Anterior cingulate cortex (tissue), 58 donors: ENCODE measurements at regions not wholly inside any gene's neighbourhood (a gene's known extent, or its start where the extent isn't known, plus 50 kb on each side); places are given as distances from the start of the nearest gene placed in this dataset.

ENCODE experiments used
- DNase-seq, 58 donors: peaks; one replicate each; lab custom pipeline; 2025; lab: John Stamatoyannopoulos, UW

GRCh38 chr10:53749439-53749838 is 976.9 kb upstream of the MBL2 start:
- DNase-seq, result no peak

DNA sequence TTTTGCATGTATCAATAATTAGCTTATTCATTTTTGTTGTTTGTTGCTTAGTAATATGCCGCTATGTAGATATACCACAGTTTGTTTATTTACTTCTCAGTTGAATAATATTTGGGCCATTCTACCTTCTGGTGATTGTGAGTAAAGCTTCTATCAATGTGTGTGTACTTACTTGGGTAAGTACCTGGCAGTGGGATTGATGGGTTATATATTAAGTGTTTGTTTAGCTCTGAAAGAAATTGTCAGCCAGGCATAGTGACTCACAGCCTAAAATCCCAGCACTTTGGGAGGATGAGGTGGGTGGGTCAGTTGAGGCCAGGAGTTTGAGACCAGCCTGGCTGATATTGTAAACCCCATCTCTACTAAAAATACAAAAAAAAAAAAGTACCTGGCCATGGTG is 975.7 kb upstream of the MBL2 start:
- no peak for DNase-seq

- no peak for DNase-seq
Measured at GRCh38 chr10:53744746-53745145, 972.2 kb upstream of the MBL2 start.

GRCh38 chr10:53744176-53744575 is 971.6 kb upstream of the MBL2 start:
- no peak for DNase-seq

DNA sequence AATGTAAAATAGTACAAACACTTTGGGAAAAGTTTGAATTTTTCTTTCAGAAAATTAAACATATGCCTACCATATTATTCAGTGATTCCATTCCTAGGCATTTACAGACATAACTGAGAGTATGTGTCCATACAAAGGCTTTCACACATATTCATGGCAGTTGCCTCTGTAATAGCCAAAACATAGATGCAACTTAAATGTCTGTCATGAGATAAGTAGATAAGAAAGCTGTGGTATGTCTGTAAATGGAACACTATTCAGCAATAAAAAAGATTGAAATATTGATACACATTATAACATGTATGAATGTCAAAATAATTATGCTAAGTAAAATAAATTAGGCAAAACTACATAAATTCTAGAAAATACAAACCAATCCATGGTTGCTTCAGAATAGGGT is 964.5 kb upstream of the MBL2 start:
- DNase-seq, result no peak

DNA sequence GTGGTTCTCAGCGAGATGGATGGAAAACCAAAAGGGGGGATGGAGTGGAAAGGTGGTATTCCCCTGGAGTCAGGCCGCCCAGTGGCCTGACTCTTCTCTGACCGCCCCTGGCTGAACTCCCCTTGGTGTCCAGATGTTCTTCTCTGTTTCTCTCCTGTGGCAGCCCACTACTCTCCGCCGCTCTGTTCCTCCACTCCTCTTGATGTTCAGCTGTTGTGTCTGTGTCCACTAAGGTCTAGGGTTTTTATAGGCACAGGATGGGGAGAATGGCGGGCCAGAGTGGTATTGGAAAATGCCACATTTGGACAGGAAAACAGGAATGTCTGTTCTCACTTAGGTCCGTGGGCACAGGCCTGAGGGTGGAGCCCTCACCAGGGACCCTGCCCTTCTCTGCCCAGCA is 954.3 kb upstream of the MBL2 start:
- DNase-seq, result no peak

DNA sequence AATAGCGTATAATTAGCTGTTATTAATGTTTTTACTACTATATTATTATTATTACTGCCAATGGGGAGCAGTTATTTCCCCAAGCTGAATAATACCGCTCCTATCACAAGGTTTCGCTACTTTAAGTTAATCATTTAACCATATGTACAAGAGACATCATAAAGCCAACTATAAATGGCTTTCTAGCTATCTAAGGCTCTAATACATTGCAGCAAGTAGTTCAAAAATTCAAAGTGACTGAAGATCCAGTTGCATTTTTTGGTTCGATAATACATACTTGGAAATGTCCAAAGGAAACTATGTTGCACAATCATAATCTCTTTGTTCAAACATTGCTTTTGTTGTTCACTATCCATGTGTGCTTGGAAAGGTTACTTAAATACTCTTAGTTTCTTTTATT is 952.0 kb upstream of the MBL2 start:
- no peak for DNase-seq

DNA sequence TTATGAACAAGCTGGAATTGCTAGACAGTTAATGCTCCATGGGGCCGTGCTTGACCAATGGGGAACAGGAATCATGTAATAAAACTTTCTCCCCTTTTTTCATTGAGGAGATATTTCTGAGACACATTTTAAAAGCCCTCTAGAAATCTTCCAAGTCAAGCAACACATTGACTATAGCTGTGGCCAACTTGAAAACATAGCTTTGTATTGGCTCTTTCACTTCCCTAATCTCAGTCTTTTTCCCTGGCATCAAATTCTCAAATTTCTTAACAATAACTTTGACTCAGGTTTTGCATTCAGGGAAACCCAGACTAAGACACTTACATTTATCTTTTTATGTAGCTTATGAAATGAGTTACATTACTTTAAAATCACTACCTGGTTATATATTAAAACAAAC is 947.1 kb upstream of the MBL2 start:
- DNase-seq, result no peak

DNA sequence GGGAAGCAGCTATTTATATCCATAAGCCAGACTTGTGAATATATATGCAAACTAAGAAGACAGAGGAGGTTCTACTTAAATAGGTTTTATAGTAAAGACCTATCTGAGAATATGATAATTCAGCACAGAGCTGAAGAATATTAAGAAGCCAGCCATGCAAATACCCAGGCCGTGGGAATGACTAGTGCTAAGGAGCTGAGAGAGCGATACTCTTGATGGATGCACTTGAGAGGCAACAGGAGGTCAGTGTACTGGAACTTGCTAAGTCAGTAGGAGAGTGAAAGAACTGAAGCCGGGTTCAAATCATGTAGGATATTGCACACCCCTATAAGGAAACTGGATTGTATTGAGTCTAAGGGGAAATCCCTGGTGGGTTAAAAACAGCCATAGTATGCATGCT is 943.6 kb upstream of the MBL2 start:
- no peak for DNase-seq

GRCh38 chr10:53713431-53713830 is 940.8 kb upstream of the MBL2 start:
- DNase-seq, result no peak

GRCh38 chr10:53702489-53702888 is 929.9 kb upstream of the MBL2 start:
- DNase-seq, result no peak

DNA sequence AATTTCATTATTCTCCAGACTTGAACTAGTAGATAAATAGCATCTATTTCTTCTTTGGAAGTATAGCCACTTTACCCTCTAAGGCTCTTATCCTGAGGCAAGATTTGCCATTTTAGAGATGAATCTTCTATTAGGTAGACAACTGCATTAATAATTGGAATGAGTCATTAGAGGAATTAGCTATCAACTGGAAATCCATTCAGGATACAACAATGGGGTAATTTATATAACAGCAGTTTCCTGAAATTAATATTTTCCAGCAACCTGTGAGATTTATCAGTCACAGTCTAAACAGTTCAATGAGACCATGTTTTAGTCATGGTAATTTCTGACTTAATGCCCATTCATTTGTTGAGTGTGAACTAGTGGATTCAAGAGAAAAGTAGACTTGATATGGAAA is 928.6 kb upstream of the MBL2 start:
- DNase-seq, result no peak

DNA sequence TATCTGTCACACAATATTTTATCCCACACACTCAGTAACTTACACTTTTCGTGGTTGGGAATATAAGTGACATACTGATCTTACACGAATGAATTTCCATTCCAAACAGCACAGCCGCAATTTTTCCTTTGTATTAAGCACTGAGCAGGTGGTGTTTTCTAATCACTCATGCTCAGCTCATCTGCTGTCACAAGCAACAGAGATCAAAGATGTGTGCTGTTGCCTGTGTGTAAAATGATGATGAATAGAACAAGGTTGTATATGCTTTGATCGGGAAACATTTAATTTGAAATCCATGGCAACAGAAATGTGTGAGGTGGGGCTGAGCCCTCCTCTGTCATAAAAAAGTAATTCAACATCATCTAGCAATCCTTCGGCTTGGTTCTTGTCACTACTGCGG is 927.7 kb upstream of the MBL2 start:
- DNase-seq, result no peak

GRCh38 chr10:53699684-53700083 is 927.1 kb upstream of the MBL2 start:
- DNase-seq, result no peak

DNA sequence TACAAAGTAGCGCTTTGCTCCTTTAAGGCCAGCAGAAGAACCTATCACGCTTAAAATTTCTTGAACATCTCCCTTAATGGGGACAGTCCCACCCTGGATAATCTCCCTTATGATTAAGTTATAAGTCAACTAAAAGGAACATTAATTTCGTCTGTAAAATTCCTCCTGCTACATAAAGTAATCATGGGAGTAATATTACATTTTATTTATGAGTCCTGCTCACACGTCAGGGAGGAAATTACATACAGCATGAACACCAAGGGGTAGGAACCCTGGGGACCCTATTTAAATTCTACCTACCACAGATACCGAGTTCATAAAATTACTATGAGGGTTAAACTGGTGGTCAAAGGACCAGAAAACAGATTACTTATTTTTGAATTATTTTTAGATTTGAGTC is 926.6 kb upstream of the MBL2 start:
- DNase-seq, result no peak

DNA sequence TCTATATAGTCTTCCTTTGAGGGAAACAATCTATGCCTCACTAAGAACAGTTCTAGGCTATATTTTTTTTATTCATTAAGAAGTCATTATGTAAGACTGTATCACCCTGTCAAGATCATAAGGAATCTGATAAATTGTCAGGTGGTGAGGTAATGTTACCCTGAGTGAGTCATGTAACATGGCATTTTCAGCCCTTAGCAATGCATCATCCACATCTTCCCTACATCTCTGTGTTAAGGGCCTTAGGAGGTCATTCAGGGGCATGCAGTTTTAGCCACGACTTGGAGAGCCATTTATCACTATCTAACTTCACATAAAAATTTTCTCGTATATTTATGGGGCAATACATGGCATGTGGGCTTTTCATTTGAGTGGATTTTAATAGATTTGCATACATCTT is 924.5 kb upstream of the MBL2 start:
- no peak for DNase-seq

DNA sequence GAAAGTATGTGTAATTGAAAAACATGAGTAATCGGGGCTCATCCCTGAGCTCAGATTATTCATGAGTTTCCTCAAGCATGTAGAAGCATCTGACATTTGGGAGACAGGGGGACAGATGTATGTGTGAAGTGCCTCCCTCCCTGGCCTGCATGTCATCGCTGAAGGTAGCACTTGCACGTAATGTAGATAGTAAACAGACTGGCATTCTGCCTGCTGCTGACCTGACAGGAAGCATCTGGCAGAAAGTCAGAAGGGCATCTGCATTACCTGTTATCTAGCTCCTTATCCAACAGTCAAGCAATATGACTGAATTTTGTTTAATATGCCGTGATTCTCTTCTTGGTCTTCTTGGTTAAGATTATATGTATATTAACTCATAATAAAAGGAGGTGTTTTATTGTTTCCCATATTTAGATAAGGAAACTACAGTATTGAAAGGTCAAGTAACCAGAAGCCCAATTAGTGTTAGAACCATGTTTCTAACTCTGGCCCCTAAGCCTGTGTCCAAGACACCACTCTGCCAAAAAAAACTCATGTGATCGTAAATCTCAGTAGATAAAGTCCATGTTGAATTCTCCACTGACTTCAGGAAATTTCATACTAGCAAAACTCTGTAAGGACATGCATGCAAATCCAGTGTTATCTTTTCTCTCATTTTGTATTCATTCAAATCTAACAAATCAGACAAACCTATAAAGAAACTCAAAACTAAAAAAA is 918.1 kb upstream of the MBL2 start:
- no peak for DNase-seq

GRCh38 chr10:53687800-53688199 is 915.2 kb upstream of the MBL2 start:
- no peak for DNase-seq

GRCh38 chr10:53682885-53683284 is 910.3 kb upstream of the MBL2 start:
- no peak for DNase-seq

- DNase-seq, result no peak
Measured at GRCh38 chr10:53682458-53682857, 909.9 kb upstream of the MBL2 start.

- DNase-seq, result no peak
Measured at GRCh38 chr10:53679666-53680065, 907.1 kb upstream of the MBL2 start.

DNA sequence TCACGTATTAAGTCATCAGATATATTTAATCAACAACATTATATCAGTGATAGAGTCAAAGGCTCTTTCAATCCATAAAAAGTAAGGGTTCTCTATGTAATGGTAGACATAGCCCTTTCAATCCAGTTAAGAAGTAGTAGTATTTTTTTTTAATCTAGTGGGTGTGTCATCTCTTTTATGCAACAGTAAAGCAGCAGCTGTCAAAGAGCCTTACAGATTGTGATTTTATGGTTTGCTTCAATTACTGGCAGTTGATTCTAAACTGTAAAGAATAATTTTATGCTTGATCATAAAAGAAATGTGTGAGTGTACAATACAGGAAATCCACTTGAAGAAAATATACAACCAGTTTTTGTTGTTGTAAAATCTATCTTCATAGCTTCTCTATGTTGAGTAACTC is 902.6 kb upstream of the MBL2 start:
- DNase-seq, result no peak

DNA sequence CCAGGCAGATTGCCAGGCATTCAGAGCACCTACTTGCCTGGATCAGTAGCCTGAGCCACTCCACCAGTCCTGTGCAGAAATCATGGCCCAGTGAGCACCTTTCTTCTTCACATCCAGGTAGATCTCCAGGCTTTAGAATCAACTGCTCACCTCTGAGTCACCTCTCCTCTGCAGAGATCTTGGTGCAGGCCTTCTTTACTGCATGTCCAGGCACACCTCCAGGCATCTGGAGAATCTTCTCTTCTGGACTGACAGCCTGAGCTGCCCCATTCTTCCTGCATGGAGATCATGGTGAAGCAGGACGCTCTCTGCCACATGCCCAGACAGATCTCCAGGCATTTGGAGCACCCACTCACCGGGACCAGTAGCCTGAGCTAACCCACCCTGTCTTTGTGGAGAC is 894.5 kb upstream of the MBL2 start:
- DNase-seq, result no peak
